ENCODE measurements at regions not wholly inside any gene's neighbourhood (a gene's known extent, or its start where the extent isn't known, plus 50 kb on each side); places are given as distances from the start of the nearest gene placed in this dataset.

DNA sequence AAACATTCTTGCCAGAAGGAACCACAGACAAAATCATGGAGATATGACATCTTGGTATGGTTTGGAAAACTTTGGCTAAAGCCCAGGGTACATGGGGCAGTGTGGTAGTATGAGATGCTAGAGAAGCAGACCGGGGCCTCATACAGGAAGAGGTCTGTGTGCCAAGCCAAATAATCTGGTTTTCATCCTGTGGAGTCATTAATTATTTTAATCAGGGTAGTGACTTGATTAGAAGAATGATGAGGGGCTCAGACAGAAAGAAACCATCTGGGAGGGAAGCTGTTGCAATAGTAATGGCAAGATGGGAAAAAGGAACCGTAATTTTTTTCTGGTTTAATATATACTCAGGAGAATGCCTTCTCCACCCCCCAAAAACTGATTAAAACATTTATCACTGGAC lies 318.0 kb downstream of the BRINP2 start:
- TF ChIP-seq CTCF (IDR thresholded peaks at IDR 0.05): no peak

DNA sequence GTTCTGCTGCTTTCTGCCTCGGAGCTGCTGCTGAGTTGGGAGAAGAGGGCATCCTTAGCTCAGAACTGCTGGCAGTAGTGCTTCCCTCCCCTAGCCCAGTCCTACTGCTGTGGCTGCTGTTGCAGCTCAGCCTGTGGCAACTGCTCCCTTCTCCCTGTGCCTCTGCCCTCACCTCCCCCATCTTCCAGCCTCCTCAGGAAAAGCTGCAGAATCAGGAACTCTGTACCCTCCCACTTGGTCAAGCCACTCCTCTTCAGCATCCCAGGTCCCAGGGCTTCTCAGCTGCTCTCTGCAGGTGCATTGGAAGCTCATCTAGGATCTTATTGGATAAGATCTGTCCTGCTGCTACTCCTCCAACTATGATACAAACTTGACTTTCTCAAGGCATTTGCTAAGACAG lies 316.7 kb downstream of the BRINP2 start:
- no peak for TF ChIP-seq CTCF (IDR thresholded peaks at IDR 0.05)

GRCh38 chr1:177480741-177481305 lies 310.1 kb downstream of the BRINP2 start:
- TF ChIP-seq CTCF (IDR thresholded peaks at IDR 0.05): no peak

- no peak for TF ChIP-seq CTCF (IDR thresholded peaks at IDR 0.05)
Observed at GRCh38 chr1:177479600-177479999, 308.8 kb downstream of the BRINP2 start.

- no peak for TF ChIP-seq CTCF (IDR thresholded peaks at IDR 0.05)
Observed at GRCh38 chr1:177476676-177477075, 305.9 kb downstream of the BRINP2 start.

DNA sequence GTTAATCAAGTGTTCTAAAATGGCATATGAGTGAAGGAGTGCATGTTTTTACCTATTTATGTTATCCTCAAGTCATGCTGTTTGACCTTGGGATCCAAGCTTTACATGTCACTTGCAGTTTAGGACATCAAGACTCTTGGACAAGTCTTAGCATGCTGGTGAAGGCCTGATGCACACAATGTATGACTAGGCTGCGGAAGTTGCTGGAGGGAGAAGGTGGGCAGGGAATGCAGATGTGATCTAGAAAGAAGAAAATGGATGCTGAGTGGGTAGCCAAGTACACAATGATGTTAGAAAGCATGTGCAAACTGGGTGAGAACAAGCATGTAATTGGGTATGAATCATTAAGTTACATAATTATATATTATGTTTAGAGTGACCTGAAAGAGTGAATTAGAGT lies 301.8 kb downstream of the BRINP2 start:
- no peak for TF ChIP-seq CTCF (IDR thresholded peaks at IDR 0.05)

- no peak for TF ChIP-seq CTCF (IDR thresholded peaks at IDR 0.05)
Observed at GRCh38 chr1:177471244-177471643, 300.5 kb downstream of the BRINP2 start.

DNA sequence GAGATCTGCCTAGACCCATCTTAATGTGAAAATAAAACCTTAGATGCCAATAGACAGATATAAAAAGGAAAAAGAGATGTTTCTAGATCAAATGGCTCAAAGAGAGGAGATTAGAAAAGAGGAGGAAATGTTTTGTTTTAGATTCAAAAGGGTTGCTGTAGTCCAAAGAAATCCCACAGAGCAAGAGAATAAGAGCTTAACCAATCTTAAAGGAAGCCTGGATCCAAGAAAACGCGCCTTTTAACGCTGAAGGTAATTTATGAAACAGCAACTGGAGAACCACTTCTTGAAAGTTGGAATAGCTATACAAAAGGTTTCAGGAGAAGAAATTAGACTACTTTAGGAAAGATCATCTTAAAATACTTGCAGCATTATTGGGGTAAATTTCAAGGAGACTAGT lies 298.8 kb downstream of the BRINP2 start:
- no peak for TF ChIP-seq CTCF (IDR thresholded peaks at IDR 0.05)

Data from LNCAP (cell line).